Erythroblast (primary cell): ENCODE measurements at regions not wholly inside any gene's neighbourhood (a gene's known extent, or its start where the extent isn't known, plus 50 kb on each side); places are given as distances from the start of the nearest gene placed in this dataset.

ENCODE experiments used
- GATA1 ChIP-seq: IDR thresholded peaks from 2 replicates; pipeline ENCODE4 v1.6.1; 2011; ENCODE audit warnings: low read depth, mild to moderate bottlenecking, control low read depth, low read length, moderate library complexity
- POLR2A ChIP-seq: IDR thresholded peaks from 2 replicates; pipeline ENCODE4 v1.6.1; 2011; ENCODE audit warnings: mild to moderate bottlenecking, low read length

DNA sequence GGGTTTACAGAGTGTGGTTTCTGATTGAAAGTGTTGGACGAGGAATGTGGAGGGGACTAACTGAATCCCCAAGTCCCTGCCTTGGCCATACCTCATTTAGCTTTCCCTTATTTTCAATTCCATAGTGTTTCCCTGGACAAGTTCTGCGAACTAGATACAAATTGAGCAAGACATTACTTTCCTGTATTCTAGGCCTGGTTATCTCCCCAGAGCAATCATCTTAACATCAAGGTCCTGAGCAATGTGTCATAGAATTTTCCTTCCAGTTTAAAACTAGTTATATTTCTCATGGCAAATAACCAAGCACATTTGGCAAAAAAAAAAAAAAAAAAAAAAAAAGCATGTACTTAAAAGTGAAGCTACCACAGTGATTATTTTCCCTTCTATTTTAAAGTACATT lies 330.1 kb downstream of the CDH11 start:
- TF ChIP-seq POLR2A: no peak
- TF ChIP-seq GATA1: no peak
